ENCODE measurements at regions not wholly inside any gene's neighbourhood (a gene's known extent, or its start where the extent isn't known, plus 50 kb on each side); places are given as distances from the start of the nearest gene placed in this dataset.

GRCh38 chr1:9442278-9442846 lies 96.9 kb upstream of the SLC25A33 start:
- TF ChIP-seq EP300 (IDR thresholded peaks at IDR 0.05; ENCODE audit: low read depth) (no peak), CTCF (IDR thresholded peaks at IDR 0.05) (no peak), POLR2A (IDR thresholded peaks at IDR 0.05) (no peak)
